ENCODE measurements at regions not wholly inside any gene's neighbourhood (a gene's known extent, or its start where the extent isn't known, plus 50 kb on each side); places are given as distances from the start of the nearest gene placed in this dataset.

DNA sequence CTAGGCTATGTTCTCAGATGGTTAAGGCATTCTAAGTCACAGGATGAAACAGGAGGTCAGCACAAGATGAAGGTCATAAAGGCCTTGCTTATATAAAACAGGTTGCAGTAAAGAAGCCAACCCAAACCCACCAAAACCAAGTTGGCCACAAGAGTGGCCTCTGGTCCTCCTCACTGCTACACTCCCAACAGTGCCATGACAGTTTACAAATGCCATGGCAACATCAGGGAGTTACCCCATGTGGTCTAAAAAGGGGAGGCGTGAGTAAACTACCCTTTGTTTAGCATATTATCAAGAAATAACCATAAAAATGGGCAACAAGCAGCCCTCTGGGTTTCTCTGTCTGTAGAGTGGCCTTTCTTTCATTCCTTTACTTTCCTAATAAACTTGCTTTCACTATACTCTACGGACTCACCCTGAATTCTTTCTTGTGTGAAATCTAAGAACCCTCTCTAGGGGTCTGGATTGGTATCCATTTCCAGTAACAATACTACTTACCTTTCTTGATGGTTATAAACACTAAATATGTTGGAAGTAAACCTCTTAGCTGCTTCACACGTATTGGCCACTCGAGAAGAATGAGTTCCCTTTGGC, 1237.9 kb downstream of the FAM181B start:
- no peak for TF ChIP-seq NR2F2 (IDR thresholded peaks at IDR 0.05)
- no peak for TF ChIP-seq GABPA (IDR thresholded peaks at IDR 0.05 in 1 of 2, conservative IDR thresholded peaks at IDR 0.05 in 1 of 2)
- TF ChIP-seq, protein P1, sequence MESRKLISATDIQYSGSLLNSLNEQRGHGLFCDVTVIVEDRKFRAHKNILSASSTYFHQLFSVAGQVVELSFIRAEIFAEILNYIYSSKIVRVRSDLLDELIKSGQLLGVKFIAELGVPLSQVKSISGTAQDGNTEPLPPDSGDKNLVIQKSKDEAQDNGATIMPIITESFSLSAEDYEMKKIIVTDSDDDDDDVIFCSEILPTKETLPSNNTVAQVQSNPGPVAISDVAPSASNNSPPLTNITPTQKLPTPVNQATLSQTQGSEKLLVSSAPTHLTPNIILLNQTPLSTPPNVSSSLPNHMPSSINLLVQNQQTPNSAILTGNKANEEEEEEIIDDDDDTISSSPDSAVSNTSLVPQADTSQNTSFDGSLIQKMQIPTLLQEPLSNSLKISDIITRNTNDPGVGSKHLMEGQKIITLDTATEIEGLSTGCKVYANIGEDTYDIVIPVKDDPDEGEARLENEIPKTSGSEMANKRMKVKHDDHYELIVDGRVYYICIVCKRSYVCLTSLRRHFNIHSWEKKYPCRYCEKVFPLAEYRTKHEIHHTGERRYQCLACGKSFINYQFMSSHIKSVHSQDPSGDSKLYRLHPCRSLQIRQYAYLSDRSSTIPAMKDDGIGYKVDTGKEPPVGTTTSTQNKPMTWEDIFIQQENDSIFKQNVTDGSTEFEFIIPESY (IDR thresholded peaks at IDR 0.05) = no peak
- no peak for TF ChIP-seq YY1 (IDR thresholded peaks at IDR 0.05)
- no peak for TF ChIP-seq JUND (IDR thresholded peaks at IDR 0.05)
- TF ChIP-seq, protein P2, sequence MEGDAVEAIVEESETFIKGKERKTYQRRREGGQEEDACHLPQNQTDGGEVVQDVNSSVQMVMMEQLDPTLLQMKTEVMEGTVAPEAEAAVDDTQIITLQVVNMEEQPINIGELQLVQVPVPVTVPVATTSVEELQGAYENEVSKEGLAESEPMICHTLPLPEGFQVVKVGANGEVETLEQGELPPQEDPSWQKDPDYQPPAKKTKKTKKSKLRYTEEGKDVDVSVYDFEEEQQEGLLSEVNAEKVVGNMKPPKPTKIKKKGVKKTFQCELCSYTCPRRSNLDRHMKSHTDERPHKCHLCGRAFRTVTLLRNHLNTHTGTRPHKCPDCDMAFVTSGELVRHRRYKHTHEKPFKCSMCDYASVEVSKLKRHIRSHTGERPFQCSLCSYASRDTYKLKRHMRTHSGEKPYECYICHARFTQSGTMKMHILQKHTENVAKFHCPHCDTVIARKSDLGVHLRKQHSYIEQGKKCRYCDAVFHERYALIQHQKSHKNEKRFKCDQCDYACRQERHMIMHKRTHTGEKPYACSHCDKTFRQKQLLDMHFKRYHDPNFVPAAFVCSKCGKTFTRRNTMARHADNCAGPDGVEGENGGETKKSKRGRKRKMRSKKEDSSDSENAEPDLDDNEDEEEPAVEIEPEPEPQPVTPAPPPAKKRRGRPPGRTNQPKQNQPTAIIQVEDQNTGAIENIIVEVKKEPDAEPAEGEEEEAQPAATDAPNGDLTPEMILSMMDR (IDR thresholded peaks at IDR 0.05; ENCODE audit: low read depth, low read length, missing input control) = no peak
- no peak for TF ChIP-seq FOXA2 (IDR thresholded peaks at IDR 0.05)
- TF ChIP-seq, protein P3, sequence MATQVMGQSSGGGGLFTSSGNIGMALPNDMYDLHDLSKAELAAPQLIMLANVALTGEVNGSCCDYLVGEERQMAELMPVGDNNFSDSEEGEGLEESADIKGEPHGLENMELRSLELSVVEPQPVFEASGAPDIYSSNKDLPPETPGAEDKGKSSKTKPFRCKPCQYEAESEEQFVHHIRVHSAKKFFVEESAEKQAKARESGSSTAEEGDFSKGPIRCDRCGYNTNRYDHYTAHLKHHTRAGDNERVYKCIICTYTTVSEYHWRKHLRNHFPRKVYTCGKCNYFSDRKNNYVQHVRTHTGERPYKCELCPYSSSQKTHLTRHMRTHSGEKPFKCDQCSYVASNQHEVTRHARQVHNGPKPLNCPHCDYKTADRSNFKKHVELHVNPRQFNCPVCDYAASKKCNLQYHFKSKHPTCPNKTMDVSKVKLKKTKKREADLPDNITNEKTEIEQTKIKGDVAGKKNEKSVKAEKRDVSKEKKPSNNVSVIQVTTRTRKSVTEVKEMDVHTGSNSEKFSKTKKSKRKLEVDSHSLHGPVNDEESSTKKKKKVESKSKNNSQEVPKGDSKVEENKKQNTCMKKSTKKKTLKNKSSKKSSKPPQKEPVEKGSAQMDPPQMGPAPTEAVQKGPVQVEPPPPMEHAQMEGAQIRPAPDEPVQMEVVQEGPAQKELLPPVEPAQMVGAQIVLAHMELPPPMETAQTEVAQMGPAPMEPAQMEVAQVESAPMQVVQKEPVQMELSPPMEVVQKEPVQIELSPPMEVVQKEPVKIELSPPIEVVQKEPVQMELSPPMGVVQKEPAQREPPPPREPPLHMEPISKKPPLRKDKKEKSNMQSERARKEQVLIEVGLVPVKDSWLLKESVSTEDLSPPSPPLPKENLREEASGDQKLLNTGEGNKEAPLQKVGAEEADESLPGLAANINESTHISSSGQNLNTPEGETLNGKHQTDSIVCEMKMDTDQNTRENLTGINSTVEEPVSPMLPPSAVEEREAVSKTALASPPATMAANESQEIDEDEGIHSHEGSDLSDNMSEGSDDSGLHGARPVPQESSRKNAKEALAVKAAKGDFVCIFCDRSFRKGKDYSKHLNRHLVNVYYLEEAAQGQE (IDR thresholded peaks at IDR 0.05) = no peak
- 87% methylated on average over 4 of the region's 4 CpGs for WGBS
- H3K27me3 ChIP-seq (ENCODE audit: control insufficient read depth in 4 of 4, insufficient read depth in 4 of 4, low read length in 3 of 4) = peaks cover 0 to 3% (median 0%) of the 10 kb centered on the region in 4 donors

DNA sequence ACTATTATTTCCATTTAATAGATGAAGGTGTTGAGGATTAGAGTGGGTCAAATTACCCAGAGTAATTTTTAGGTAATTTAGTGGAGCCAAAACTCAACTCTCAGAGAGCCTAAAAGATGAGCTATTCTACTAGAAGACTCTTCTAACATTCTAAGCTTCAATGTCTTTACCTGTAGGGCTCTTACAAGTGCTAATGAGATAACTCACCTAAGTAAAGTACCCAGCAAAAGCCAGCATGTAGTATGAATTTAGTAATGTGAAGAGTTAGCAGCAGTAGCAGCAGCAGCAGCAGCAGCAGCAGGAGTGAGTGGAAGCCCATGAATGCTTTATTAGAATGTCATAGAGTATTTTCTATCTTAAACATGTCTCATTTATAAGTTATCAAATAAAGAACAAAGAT, 1239.2 kb downstream of the FAM181B start:
- Histone ChIP-seq H3K4me1 (ENCODE audit: control insufficient read depth in 4 of 4, insufficient read depth in 4 of 4, low read length in 3 of 4) (peaks cover 0 to 4% (median 0%) of the 10 kb centered on the region in 4 donors), H3K9ac (ENCODE audit: low read depth in 1 of 2, low read length in 2 of 2) (no peak overlapping the region), H3K4me3 (ENCODE audit: low read depth in 1 of 3, low read length in 3 of 3) (no peak overlapping the region), H3K27ac (ENCODE audit: low read depth in 1 of 2, low read length in 2 of 2) (no peak overlapping the region), H3K9me3 (ENCODE audit: control insufficient read depth in 4 of 4, low read length in 3 of 4) (no peaks in the 10 kb centered on the region), H3K36me3 (ENCODE audit: control insufficient read depth in 4 of 4, insufficient read depth in 3 of 4, low read depth in 1 of 4, low read length in 3 of 4) (no peaks in the 10 kb centered on the region), H3K27me3 (ENCODE audit: control insufficient read depth in 4 of 4, insufficient read depth in 4 of 4, low read length in 3 of 4) (no peaks in the 10 kb centered on the region)
- no peak for DNase-seq (ENCODE audit: low spot score)
- TF ChIP-seq YY1 (IDR thresholded peaks at IDR 0.05) = no peak
- no peak for TF ChIP-seq HNF4G (IDR thresholded peaks at IDR 0.05)
- TF ChIP-seq RXRA (IDR thresholded peaks at IDR 0.05) = no peak
- no peak for TF ChIP-seq JUND (IDR thresholded peaks at IDR 0.05)
- TF ChIP-seq, protein P2 (IDR thresholded peaks at IDR 0.05; ENCODE audit: low read depth, low read length, missing input control) = no peak
- no peak for TF ChIP-seq RAD21 (IDR thresholded peaks at IDR 0.05)
- no peak for TF ChIP-seq HNF4A (conservative IDR thresholded peaks at IDR 0.05)
- no peak for TF ChIP-seq TAF1 (conservative IDR thresholded peaks at IDR 0.05)
- TF ChIP-seq SP1 (IDR thresholded peaks at IDR 0.05) = no peak
- TF ChIP-seq FOXA1 (IDR thresholded peaks at IDR 0.05) = no peak
- TF ChIP-seq FOXA2 (IDR thresholded peaks at IDR 0.05) = no peak
- TF ChIP-seq GABPA (IDR thresholded peaks at IDR 0.05 in 1 of 2, conservative IDR thresholded peaks at IDR 0.05 in 1 of 2) = no peak
- TF ChIP-seq, protein P4, sequence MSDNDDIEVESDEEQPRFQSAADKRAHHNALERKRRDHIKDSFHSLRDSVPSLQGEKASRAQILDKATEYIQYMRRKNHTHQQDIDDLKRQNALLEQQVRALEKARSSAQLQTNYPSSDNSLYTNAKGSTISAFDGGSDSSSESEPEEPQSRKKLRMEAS (IDR thresholded peaks at IDR 0.05) = no peak
- no peak for TF ChIP-seq EGR1 (IDR thresholded peaks at IDR 0.05; ENCODE audit: low read depth in 2 of 2)
- TF ChIP-seq, protein P5, sequence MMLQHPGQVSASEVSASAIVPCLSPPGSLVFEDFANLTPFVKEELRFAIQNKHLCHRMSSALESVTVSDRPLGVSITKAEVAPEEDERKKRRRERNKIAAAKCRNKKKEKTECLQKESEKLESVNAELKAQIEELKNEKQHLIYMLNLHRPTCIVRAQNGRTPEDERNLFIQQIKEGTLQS (IDR thresholded peaks at IDR 0.05) = no peak
- TF ChIP-seq NR2F2 (IDR thresholded peaks at IDR 0.05) = no peak
- TF ChIP-seq, protein P3 (IDR thresholded peaks at IDR 0.05) = no peak

More for the DNA sequence above, 1237.9 kb downstream of the FAM181B start:
- Histone ChIP-seq H3K36me3 (ENCODE audit: control insufficient read depth in 4 of 4, insufficient read depth in 3 of 4, low read depth in 1 of 4, low read length in 3 of 4) (no peaks in the 10 kb centered on the region), H3K9me3 (ENCODE audit: control insufficient read depth in 4 of 4, low read length in 3 of 4) (no peaks in the 10 kb centered on the region), H3K9ac (ENCODE audit: low read depth in 1 of 2, low read length in 2 of 2) (no peak overlapping the region), H3K4me1 (ENCODE audit: control insufficient read depth in 4 of 4, insufficient read depth in 4 of 4, low read length in 3 of 4) (peaks cover 0 to 4% (median 0%) of the 10 kb centered on the region in 4 donors), H3K4me3 (ENCODE audit: low read depth in 1 of 3, low read length in 3 of 3) (no peak overlapping the region), H3K27ac (ENCODE audit: low read depth in 1 of 2, low read length in 2 of 2) (no peak overlapping the region)
- no peak for DNase-seq (ENCODE audit: low spot score)

Data from liver (tissue), 8 donors.